Right atrium auricular region (tissue), 2 donors: ENCODE measurements at regions not wholly inside any gene's neighbourhood (a gene's known extent, or its start where the extent isn't known, plus 50 kb on each side); places are given as distances from the start of the nearest gene placed in this dataset.

ENCODE experiments used
- DNase-seq: peaks from one replicate; pipeline ENCODE4 v3.0.0-alpha.2; 2019; ENCODE audit warnings: low spot score
- H3K27ac ChIP-seq, 2 donors: fragments of 200-600 bp; sonication (generic); 1 replicate in 1 of 2; 2 replicates in 1 of 2; pipeline ENCODE4 v1.5.1; 2016 to 2019
- H3K27me3 ChIP-seq, 2 donors: fragments of 200-600 bp; sonication (generic); one replicate each; pipeline versions ENCODE4 v1.5.1 to v1.6.0; 2017 to 2019
- H3K36me3 ChIP-seq: fragments of 200-600 bp; sonication (generic); one replicate; pipeline ENCODE4 v1.5.1; 2016
- H3K4me1 ChIP-seq, 2 donors: fragments of 200-600 bp; sonication (generic); one replicate each; pipeline versions ENCODE4 v1.5.1 to v1.6.0; 2017 to 2019
- H3K4me3 ChIP-seq, 2 donors: fragments of 200-600 bp; sonication (generic); 1 replicate in 1 of 2; 2 replicates in 1 of 2; pipeline ENCODE4 v1.5.1; 2017 to 2019; ENCODE audit warnings: mild to moderate bottlenecking in 1 of 2, moderate library complexity in 1 of 2
- H3K9me3 ChIP-seq, 2 donors: fragments of 200-600 bp; sonication (generic); one replicate each; pipeline ENCODE4 v1.5.1; 2019
- CTCF ChIP-seq, 2 donors: fragments of 200-600 bp; sonication (generic); IDR thresholded peaks; one replicate each; pipeline ENCODE4 v1.5.1; 2019; ENCODE audit warnings: antibody characterized with exemption in 2 of 2

GRCh38 chr1:193709607-193710006, 523.2 kb upstream of the B3GALT2 start:
- no peak for TF ChIP-seq CTCF (IDR thresholded peaks at IDR 0.05)
- Histone ChIP-seq H3K27ac (no peak overlapping the region), H3K4me1 (no peaks in the 10 kb centered on the region), H3K27me3 (no peaks in the 10 kb centered on the region), H3K9me3 (no peaks in the 10 kb centered on the region), H3K4me3 (no peak overlapping the region), H3K36me3 (no peaks in the 10 kb centered on the region)
- no peak for DNase-seq

- Histone ChIP-seq H3K27me3 (no peaks in the 10 kb centered on the region), H3K27ac (no peak overlapping the region), H3K36me3 (no peaks in the 10 kb centered on the region), H3K9me3 (no peaks in the 10 kb centered on the region), H3K4me1 (no peaks in the 10 kb centered on the region), H3K4me3 (no peak overlapping the region)
- no peak for DNase-seq
- TF ChIP-seq CTCF (IDR thresholded peaks at IDR 0.05): no peak
Observed at GRCh38 chr1:193707271-193708021, 521.0 kb upstream of the B3GALT2 start.

GRCh38 chr1:193706766-193707165, 520.4 kb upstream of the B3GALT2 start:
- Histone ChIP-seq H3K4me3 (no peak overlapping the region), H3K4me1 (no peaks in the 10 kb centered on the region), H3K36me3 (no peaks in the 10 kb centered on the region), H3K9me3 (no peaks in the 10 kb centered on the region), H3K27me3 (no peaks in the 10 kb centered on the region), H3K27ac (no peak overlapping the region)
- no peak for TF ChIP-seq CTCF (IDR thresholded peaks at IDR 0.05)
- DNase-seq: no peak

- TF ChIP-seq CTCF (IDR thresholded peaks at IDR 0.05): no peak
- DNase-seq: no peak
- Histone ChIP-seq H3K9me3 (no peaks in the 10 kb centered on the region), H3K27me3 (no peaks in the 10 kb centered on the region), H3K4me3 (no peak overlapping the region), H3K27ac (no peak overlapping the region), H3K36me3 (no peaks in the 10 kb centered on the region), H3K4me1 (no peaks in the 10 kb centered on the region)
Observed at GRCh38 chr1:193705554-193705981, 519.2 kb upstream of the B3GALT2 start.

- DNase-seq: no peak
- no peak overlapping the region for H3K27ac ChIP-seq
- H3K9me3 ChIP-seq: no peaks in the 10 kb centered on the region
- H3K4me3 ChIP-seq: no peak overlapping the region
- no peaks in the 10 kb centered on the region for H3K27me3 ChIP-seq
- H3K36me3 ChIP-seq: no peaks in the 10 kb centered on the region
- H3K4me1 ChIP-seq: no peaks in the 10 kb centered on the region
- TF ChIP-seq CTCF (IDR thresholded peaks at IDR 0.05): no peak
Observed at GRCh38 chr1:193703655-193704054, 517.2 kb upstream of the B3GALT2 start.

GRCh38 chr1:193703121-193703520, 516.7 kb upstream of the B3GALT2 start:
- Histone ChIP-seq H3K27me3 (no peaks in the 10 kb centered on the region), H3K36me3 (no peaks in the 10 kb centered on the region), H3K27ac (no peak overlapping the region), H3K4me3 (no peak overlapping the region), H3K4me1 (no peaks in the 10 kb centered on the region), H3K9me3 (no peaks in the 10 kb centered on the region)
- DNase-seq: no peak
- TF ChIP-seq CTCF (IDR thresholded peaks at IDR 0.05): no peak
